ENCODE measurements at regions not wholly inside any gene's neighbourhood (a gene's known extent, or its start where the extent isn't known, plus 50 kb on each side); places are given as distances from the start of the nearest gene placed in this dataset.
"Not testable (repeated sequence)": the region's sequence is repeated elsewhere in the genome, so short reads cannot be mapped to it uniquely, and the experiment has no call there.

GRCh38 chr16:77488652-77489051, 53.8 kb upstream of the ADAMTS18 start:
- DNase-seq: no peak

GRCh38 chr16:77491091-77491490, 56.3 kb upstream of the ADAMTS18 start:
- no peak for DNase-seq

- DNase-seq: no peak
Measured at GRCh38 chr16:77496934-77497333, 62.1 kb upstream of the ADAMTS18 start.

DNA sequence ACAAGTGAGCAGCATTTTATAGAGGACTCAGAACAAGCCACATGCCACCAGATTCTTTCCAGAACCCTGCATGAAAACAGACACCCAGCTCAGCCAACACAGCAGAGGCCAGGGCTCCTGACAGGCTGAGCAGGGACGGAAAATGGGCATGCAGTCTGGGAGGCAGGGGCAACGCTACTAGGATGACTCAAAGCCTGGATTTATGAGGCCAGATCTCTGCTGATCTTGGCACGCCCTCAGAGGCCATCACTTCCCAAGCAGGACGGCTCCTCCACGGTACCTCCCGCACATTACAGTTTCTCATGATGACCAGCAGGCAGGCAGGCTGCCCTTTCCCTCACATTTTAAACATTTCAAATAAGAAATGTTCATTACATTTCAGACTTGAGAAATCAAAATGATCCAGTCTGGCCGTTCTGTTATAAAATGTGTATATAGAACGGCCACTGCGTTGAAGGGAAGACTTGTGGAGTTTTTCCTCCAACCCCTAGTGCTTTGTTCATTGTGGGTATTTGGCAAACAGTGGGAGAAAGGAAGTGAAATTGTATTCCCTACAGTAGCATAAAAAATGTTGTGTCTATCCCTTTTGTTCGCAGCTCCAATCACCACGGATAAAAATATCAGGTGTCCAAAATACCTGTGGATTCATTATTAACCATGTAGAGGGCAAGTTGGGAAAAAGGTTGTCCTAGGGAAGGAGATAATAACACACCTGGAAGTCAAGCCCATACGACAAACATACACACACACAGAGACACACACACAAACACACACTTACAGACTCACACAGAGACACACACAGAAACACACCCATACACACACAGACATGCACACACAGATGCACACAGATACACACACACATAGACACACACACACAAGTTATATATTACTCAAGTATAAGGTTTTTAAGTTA, 64.8 kb upstream of the ADAMTS18 start:
- DNase-seq: no peak

GRCh38 chr16:77500286-77500598, 65.4 kb upstream of the ADAMTS18 start:
- no peak for DNase-seq

DNA sequence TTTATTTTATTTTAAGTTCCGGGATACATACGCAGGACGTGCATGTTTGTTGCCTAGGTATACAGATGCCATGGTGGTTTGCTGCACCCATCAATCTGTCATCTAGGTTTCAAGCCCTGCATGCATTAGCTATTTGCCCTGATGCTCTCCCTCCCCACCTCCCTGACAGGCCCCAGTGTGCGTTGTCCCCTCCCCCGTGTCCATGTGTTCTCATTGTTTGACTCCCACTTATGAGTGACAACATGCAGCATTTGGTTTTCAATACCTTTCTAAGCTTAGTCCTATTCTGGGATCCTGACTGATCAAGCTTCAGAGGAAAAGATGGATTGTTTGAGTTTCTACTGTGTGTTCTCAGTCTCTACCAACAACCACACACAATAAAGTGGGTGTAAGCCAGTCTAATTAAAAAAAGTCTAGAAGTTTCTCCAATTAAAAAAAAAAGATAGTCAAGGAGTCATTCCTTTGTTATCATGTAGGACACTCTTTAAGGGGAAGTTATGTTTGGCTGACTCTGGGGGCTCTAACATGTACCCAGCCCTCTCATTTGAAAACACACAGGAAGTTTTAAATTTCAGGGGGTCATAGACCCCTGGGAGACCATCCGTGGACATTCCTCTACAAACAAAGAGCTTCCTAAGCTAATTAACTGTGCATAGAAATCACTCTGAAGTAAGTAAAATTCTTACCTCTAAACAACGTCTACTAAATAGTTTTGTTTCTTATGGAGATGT, 66.3 kb upstream of the ADAMTS18 start:
- DNase-seq: no peak

GRCh38 chr16:77502448-77502847, 67.6 kb upstream of the ADAMTS18 start:
- DNase-seq: no peak

- DNase-seq: not testable (repeated sequence)
Measured at GRCh38 chr16:77506492-77506891, 71.7 kb upstream of the ADAMTS18 start.

- DNase-seq: no peak
Measured at GRCh38 chr16:77509051-77509450, 74.2 kb upstream of the ADAMTS18 start.

DNA sequence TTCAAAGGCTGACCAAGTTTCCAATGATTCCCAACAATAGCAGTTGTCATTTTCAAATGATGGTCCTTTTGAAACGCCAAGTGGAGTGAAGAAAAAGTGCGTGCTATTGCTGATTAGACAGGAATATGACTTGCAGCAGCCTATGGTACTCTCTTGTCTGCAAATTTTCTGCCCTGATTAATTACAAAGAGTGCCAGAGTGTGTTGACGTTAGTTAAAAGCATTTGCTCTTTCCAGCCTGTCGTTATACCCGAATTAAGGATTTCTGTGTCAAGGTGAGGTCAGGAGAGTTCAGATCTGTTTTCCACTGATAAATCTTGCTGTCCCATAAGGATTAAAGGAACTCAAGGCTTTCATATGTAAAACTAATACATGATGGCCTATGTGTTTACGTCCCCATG, 75.0 kb upstream of the ADAMTS18 start:
- DNase-seq: no peak

DNA sequence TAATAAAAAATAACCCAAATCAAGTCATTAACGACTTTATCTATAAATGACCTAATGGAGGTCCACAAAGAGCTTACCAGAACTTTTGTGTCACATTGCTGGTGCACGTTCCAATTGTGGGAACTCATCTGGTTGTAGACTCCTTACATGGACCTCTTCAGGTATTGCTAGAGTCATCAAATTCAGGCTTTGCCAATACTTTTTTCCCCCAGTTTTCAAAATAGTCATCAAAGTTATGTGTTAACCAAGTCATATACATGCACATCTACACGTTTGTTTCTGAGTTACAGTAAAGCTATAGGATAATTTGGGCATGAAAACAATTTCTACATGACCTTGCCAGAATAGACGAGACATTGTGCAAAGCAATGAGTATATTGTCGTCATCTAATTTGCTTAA, 76.2 kb upstream of the ADAMTS18 start:
- DNase-seq: no peak

GRCh38 chr16:77514500-77515220, 79.8 kb upstream of the ADAMTS18 start:
- no peak for DNase-seq

DNA sequence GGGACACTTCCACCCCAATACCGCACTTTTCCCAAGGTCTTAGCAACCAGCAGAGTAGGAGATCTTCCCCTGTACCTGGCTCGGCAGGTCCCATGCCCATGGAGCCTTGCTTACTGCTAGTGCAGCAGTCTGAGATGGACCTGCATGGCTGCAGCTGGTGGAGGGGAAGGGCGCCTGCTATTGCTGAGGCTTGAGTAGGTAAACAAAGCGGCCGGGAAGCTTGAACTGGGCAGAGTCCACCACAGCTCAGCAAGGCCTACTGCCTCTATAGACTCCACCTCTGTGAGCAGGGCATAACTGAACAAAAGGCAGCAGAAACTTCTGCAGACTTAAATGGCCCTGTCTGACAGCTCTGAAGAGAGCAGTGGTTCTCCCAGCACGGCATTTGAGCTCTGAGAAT, 90.4 kb upstream of the ADAMTS18 start:
- not testable (repeated sequence) for DNase-seq

DNA sequence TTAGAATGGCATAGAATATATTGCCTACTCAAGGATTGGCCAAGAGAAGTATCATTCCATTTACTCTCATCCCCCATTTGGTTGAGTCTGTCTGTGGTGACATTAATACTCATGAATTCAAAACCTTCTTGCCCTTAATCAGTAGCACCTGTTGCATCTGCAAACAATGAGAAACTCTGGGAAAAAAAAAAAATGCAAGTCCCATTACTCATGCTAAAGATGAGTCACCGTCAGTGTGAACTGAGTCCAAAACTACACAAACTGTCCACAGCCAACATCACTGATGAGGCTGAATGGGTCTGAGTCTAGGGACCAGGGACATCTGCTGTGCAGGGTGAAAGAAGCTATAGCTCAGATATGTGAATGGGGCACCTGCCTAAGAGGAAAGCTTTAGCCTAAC, 96.9 kb upstream of the ADAMTS18 start:
- no peak for DNase-seq

- no peak for DNase-seq
Measured at GRCh38 chr16:77536809-77537208, 102.0 kb upstream of the ADAMTS18 start.

GRCh38 chr16:77539421-77540034, 104.7 kb upstream of the ADAMTS18 start:
- DNase-seq: no peak

- DNase-seq: no peak
Measured at GRCh38 chr16:77540646-77541045, 105.8 kb upstream of the ADAMTS18 start.

- DNase-seq: no peak
Measured at GRCh38 chr16:77541165-77541564, 106.3 kb upstream of the ADAMTS18 start.

DNA sequence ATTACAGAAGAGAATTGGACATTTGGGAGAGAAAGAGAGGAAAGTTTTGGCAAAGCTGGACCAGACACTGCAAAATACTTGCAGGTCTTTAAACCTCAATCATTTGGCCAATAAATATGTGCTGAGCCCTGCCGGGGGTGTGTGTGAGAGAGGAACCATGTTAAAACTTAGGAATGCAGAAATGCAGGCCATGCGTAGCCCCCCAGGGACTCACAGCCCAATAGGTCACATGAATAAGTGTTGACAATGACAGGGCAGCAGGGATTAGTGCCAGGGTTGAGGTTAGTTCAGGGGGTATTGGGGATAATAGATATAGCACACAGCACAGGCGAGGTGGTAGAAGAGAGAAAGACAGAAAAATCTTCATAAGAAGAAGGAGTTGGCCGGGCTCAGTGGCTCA, 113.3 kb upstream of the ADAMTS18 start:
- no peak for DNase-seq

DNA sequence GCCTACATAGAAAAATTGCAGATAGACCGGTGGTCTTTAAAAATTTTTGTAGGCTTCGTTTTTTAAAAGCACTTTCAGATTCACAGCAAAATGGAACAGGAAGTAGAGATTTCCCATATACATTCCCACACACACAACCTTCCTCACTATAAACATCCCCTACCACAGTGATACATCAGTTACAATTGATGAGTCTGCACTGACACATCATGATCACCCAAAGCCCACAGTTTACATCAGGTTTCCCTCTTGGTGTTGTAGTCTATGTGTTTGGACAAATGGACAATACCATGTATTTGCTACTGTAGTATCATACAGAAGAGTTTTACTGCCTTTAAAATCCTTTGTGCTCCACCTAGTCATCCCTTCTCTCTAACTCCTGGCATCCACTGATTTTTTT, 113.9 kb upstream of the ADAMTS18 start:
- no peak for DNase-seq

DNA sequence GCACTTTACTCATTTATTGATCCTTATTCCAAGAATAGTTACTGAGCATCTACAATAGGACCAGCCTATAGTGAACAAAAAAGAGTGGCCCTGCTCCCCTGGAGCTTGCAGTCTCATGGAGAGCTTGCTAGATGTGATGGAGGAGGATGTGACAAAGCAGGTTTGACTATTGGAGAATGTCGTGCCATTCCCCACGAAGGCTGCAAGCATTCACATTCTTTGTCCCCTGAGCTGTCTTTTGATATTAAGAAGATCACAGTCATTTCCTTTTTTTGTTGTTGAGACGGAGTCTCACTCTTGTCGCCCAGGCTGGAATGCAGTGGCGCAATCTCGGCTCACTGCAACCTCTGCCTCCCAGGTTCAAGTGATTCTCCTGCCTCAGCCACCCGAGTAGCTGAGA, 115.0 kb upstream of the ADAMTS18 start:
- DNase-seq: no peak

DNA sequence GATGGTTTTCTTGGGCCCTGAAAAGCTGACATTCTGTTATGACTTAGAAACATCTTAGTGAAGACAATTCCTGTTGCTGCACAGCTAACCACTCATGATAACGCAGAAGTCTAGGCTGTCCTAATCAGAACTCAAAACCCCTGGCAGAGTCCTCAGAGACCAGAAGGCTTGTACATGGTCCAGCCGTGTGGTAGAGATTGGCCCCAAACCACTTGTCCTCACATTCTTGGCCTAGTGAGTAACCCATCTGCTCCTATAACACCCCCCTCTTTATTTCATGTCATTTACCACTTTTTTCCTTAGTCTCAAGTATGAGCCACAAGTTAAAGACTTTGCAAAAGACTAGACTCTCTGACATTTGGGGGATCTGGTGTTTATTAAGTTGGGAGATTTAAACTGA, 116.5 kb upstream of the ADAMTS18 start:
- DNase-seq: no peak

GRCh38 chr16:77553130-77553529, 118.3 kb upstream of the ADAMTS18 start:
- DNase-seq: no peak
